ENCODE measurements at regions not wholly inside any gene's neighbourhood (a gene's known extent, or its start where the extent isn't known, plus 50 kb on each side); places are given as distances from the start of the nearest gene placed in this dataset.

- no peak for TF ChIP-seq CTCF (conservative IDR thresholded peaks at IDR 0.05; ENCODE audit: low read depth, low read length)
- TF ChIP-seq EZH2 (IDR thresholded peaks at IDR 0.05; ENCODE audit: borderline replicate concordance, low read depth, low read length, poor library complexity, severe bottlenecking), result no peak
Observed at GRCh38 chrX:150127216-150127615, 188.9 kb upstream of the EOLA2 start.
